LNCAP (cell line): ENCODE measurements at regions not wholly inside any gene's neighbourhood (a gene's known extent, or its start where the extent isn't known, plus 50 kb on each side); places are given as distances from the start of the nearest gene placed in this dataset.

Experiments used
- CTCF ChIP-seq: fragments of 450-650 bp; IDR thresholded peaks from 2 replicates; pipeline ENCODE4 v1.5.1; 2017; ENCODE audit warnings: mild to moderate bottlenecking

DNA sequence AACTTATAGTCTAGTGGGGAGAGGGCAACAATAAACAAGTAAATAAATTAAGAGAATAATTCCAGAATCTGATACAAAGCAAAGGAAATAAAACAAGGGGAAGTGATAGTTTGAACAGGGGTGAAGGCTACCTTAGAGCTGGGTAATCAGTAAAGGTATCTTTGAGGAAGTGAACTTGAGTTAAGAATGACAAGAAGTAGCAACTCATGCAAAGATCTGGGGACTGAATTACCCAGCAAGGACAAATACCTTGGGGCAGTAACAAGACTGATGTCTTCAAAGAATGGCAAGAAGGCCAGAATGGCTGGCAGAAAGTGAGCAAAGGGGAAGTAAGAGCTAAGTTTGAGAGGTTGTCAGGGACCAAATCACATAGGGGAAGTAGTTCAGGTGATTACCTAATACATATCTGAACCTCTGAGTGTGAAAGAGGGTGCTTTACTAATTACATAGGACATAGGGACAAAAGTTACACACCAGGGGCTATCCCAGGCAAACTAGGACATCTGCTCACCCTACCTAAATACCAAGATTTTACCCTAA, 244.6 kb upstream of the HNRNPA3 start:
- no peak for TF ChIP-seq CTCF

GRCh38 chr2:176969642-176970359, 242.8 kb upstream of the HNRNPA3 start:
- TF ChIP-seq CTCF = no peak

GRCh38 chr2:176976736-176977685, 235.6 kb upstream of the HNRNPA3 start:
- no peak for TF ChIP-seq CTCF

DNA sequence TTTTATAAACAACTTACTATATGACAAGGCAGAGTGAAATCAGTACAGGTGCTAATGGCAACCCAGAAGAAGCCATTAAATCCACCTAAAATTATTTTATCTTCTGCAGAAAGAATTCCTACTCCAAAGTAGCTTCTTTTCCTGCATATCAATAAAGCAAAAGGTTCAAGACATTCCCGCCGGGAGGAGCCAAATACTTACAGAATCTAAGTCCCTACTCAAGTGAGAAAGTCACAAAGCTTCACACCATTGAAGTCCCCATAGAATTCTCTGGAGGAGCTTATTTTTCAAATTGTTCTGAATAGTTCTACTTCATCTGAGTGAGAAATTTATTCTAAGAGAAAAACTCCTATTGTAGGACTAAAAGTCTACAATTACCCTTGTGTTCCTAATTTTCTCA, 233.7 kb upstream of the HNRNPA3 start:
- TF ChIP-seq CTCF = no peak

DNA sequence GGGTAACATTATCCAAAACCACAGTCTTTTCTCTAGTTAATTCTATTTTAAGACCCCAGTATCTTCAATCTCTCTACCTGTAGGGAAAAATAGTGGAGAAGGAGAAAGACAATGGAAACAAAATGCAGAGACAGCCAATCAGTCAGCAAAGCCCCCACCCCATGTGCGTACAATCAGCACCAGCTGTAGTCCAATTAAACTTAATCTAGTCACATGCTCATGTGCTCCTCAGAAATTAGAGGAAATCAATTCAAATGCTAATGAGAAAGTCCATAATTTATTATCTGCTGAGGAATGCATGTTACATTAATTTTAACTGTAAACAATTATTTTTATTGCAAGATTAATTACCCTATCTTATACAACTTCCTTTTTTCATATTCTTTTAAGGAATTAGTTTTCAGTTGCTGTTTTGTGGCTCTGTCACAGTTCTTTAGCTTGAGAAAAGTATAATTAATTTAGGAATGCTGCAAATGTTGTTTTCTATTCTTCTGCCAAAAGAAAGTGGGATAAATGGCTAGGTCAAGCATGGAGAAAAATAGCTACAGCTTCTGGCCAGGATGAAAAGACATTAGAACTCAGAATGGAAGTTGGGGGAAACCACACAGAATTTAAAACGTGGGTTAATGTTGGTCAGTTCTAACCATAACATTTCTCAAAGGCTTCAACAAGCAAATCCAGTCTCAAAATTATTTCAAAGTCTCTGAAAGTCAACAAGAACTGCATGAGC, 232.4 kb upstream of the HNRNPA3 start:
- TF ChIP-seq CTCF = no peak

DNA sequence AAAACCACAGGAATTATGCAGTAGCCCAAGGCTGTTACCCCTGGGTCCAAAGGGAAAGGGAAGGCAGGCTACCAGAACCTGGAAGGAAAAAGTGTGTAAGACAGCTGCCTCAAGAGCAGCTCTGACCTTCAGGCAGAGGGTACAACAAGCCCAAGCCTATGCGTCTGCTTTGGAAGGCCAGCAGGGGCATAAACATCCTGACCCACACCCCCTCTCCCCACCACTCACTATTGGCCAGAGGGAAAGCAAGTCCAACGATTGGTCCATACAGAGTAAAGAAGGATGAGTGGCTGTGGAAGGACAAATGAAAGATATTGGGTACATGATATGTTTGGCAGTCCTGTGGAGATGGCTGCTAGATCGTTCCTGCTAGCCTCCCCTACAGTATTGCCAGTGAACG, 227.6 kb upstream of the HNRNPA3 start:
- no peak for TF ChIP-seq CTCF

GRCh38 chr2:176985871-176986270, 226.7 kb upstream of the HNRNPA3 start:
- TF ChIP-seq CTCF = no peak
